NOMO-1 (cell line): ENCODE measurements at regions not wholly inside any gene's neighbourhood (a gene's known extent, or its start where the extent isn't known, plus 50 kb on each side); places are given as distances from the start of the nearest gene placed in this dataset.

Experiments used
- DNase-seq, 2 experiments: peaks; one replicate each; lab custom pipeline; 2025; ENCODE audit not compliant: unreplicated experiment in 2 of 2; lab: John Stamatoyannopoulos, UW

GRCh38 chr5:116660929-116661328 lies 86.3 kb upstream of the SEMA6A start:
- DNase-seq, result no peak

GRCh38 chr5:116658830-116659229 lies 84.2 kb upstream of the SEMA6A start:
- no peak for DNase-seq

GRCh38 chr5:116658141-116658540 lies 83.5 kb upstream of the SEMA6A start:
- DNase-seq, result no peak

- no peak for DNase-seq
These were observed 80.8 kb upstream of the SEMA6A start for GRCh38 chr5:116655431-116655830.

GRCh38 chr5:116654925-116655324 lies 80.3 kb upstream of the SEMA6A start:
- no peak for DNase-seq

- no peak for DNase-seq
These were observed 78.3 kb upstream of the SEMA6A start for GRCh38 chr5:116652903-116653302.

GRCh38 chr5:116652196-116652729 lies 77.6 kb upstream of the SEMA6A start:
- no peak for DNase-seq

- no peak for DNase-seq
These were observed 77.0 kb upstream of the SEMA6A start for GRCh38 chr5:116651653-116652052.

GRCh38 chr5:116650964-116651363 lies 76.3 kb upstream of the SEMA6A start:
- no peak for DNase-seq

- no peak for DNase-seq
These were observed 75.9 kb upstream of the SEMA6A start for GRCh38 chr5:116650544-116650943.

GRCh38 chr5:116646611-116647289 lies 72.1 kb upstream of the SEMA6A start:
- no peak for DNase-seq

GRCh38 chr5:116645627-116646026 lies 71.0 kb upstream of the SEMA6A start:
- no peak for DNase-seq

GRCh38 chr5:116640236-116640635 lies 65.6 kb upstream of the SEMA6A start:
- DNase-seq, result no peak

- no peak for DNase-seq
These were observed 62.6 kb upstream of the SEMA6A start for GRCh38 chr5:116637149-116637740.

GRCh38 chr5:116632890-116633289 lies 58.3 kb upstream of the SEMA6A start:
- no peak for DNase-seq

GRCh38 chr5:116631147-116631546 lies 56.5 kb upstream of the SEMA6A start:
- DNase-seq, result no peak

- DNase-seq, result no peak
These were observed 54.5 kb upstream of the SEMA6A start for GRCh38 chr5:116629168-116629567.

- DNase-seq, result no peak
These were observed 52.5 kb upstream of the SEMA6A start for GRCh38 chr5:116626945-116627679.

GRCh38 chr5:116626272-116626723 lies 51.7 kb upstream of the SEMA6A start:
- peak; percentile 5 to 17 for DNase-seq
